HepG2 (cell line): ENCODE measurements at regions not wholly inside any gene's neighbourhood (a gene's known extent, or its start where the extent isn't known, plus 50 kb on each side); places are given as distances from the start of the nearest gene placed in this dataset.

Experiments used
- PRMT3 ChIP-seq: sonication (generic); formaldehyde crosslinking; IDR thresholded peaks from 2 replicates; pipeline ENCODE4 v1.8.1; 2022; ENCODE audit warnings: low read depth, mild to moderate bottlenecking, moderate library complexity, missing genetic modification reagents, borderline replicate concordance
- ZKSCAN8 ChIP-seq: IDR thresholded peaks from 2 replicates; pipeline ENCODE4 v1.6.1; 2016; ENCODE audit warnings: borderline replicate concordance, missing genetic modification reagents, missing compliant biosample characterization
- ZNF124 ChIP-seq: sonication (generic); formaldehyde crosslinking; IDR thresholded peaks from 2 replicates; pipeline ENCODE4 v1.4.0; 2020; ENCODE audit warnings: missing genetic modification reagents
- ZNF329 ChIP-seq: sonication (generic); formaldehyde crosslinking; IDR thresholded peaks from 2 replicates; pipeline ENCODE4 v1.9.0; 2021; ENCODE audit warnings: low read depth, mild to moderate bottlenecking, missing genetic modification reagents

GRCh38 chrX:20685652-20686051 lies 418.9 kb upstream of the RPS6KA3 start:
- TF ChIP-seq ZNF329 (CRISPR knock-in tag) (no peak), ZNF124 (no peak), ZKSCAN8 (no peak), PRMT3 (CRISPR knock-in tag) (no peak)
